Left ventricle myocardium superior (tissue), 1 donor: ENCODE measurements at regions not wholly inside any gene's neighbourhood (a gene's known extent, or its start where the extent isn't known, plus 50 kb on each side); places are given as distances from the start of the nearest gene placed in this dataset.

Experiments
- ATAC-seq: fragments of 200-7000 bp; cut with Tn5 transposase; one replicate; pipeline ENCODE4 v1.9.1; 2020; ENCODE audit warnings: mild to moderate bottlenecking, moderate library complexity
- DNase-seq: peaks from one replicate; pipeline ENCODE4 v3.0.0-alpha.2; 2020
- intact Hi-C: fragments of 100-400 bp; cut with micrococcal nuclease; formaldehyde crosslinking; loops from one replicate; pipeline ENCODE4 v1.11.0; 2022
- donor health status: DM: no; HTN: yes; CAD: no; lungs with severe emphysema.

DNA sequence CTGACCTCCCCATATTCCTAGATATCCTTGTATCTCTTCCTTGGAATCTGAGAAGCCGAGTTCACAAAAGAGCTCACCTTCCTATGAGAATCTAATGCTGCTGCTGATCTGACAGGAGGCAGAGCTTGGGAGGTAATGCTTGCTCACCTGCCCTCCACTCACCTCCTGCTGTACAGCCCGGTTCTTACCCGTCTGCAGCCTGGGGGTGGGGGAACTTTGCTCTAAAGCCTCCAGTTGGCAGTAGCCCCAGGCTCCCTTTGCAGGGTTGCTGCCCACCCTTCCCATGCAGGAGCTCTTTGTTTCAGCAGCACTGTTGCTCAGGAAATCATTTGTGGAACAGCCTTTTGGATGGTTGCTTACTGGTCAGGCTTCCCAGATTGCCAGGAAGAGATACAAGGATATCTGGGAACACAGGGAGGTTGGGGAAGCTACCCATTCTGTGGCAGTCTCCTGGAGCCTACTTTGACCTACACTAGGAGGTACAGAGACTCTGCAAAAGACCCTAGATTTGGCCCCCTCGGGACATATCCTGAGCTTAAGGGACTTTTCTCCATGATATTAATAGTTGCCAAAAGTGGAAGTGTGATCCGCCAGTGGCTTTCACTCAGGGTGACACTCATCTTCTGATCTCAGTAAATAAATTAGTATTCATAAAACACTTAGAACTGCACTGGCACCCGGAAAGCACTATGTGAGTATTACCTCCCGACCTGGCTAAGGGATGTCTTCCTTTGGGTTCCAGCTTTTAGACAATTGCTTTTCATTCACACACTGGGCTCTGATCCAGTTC lies 363.7 kb upstream of the PODXL start:
- ATAC-seq (no peak), DNase-seq (no peak)

DNA sequence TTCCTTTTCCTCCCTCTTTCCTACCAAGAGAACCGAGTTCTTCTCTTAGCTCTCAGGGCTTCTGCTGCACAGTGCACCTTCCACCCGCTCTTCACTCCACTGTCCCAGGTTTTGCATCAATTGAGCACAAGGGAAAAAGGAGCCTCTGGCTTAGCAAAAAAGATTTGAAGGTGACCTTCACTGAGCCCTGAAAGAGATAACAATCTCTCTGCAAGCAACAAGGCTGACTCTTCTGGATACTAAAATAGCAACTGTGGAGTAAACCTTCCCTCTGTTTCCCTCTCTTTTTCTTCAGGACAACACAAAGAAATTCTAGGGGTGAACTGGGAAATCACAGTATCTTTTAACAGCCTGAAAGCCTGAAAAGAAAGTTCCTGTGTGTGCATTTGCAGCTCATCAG lies 354.7 kb upstream of the PODXL start:
- intact Hi-C loops: no loop called here
- ATAC-seq (no peak), DNase-seq (no peak)

More for the DNA sequence above, 363.7 kb upstream of the PODXL start:
- intact Hi-C loops: no loop called here

DNA sequence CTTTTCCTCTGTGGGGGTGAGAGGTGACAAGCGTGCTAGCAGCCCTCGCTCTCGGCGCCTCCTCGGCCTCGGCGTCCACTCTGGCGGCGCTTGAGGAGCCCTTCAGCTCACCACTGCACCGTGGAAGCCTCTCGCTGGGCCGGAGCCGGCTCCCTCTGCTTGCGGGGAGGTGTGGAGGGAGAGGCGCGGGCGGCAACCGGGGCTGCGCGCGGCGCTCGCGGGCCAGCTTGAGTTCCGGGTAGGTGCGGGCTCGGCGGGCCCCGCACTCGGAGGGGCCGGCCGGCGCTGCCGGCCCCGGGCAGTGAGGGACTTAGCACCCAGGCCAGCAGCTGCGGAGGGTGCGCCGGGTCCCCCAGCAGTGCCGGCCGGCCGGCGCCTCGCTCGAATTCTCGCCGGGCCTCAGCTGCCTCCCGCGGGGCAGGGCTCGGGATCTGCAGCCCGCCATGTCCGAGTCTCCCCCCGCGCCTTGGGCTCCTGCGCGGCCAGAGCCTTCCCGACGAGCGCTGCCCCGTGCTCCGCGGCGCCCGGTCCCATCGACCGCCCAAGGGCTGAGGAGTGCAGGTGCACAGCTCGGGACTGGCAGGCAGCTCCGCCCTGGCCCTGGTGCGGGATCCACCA lies 352.8 kb upstream of the PODXL start:
- intact Hi-C loops: no loop called here
- DNase-seq (no peak), ATAC-seq (peak; percentile 28)

DNA sequence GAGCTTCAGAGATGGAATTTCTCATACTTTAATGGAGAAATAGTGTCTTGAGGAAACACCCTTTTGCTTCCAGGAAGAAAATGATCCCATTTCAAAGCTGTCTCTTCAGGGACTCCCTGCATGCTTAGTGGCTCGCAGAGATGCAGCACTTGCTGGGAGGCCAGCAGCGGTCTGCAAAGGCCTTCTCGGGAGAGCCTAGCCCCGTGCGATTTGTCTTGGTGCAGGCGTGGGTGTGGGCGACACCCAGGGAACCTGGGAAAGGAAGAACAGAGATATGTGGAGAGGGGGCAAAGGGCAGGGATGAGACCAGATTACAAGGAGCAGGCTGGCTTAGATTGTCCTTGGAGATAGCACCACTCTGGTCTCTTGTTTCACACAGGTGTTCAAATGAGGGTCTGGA lies 352.3 kb upstream of the PODXL start:
- intact Hi-C loops: no loop called here
- DNase-seq: no peak
- no peak for ATAC-seq

DNA sequence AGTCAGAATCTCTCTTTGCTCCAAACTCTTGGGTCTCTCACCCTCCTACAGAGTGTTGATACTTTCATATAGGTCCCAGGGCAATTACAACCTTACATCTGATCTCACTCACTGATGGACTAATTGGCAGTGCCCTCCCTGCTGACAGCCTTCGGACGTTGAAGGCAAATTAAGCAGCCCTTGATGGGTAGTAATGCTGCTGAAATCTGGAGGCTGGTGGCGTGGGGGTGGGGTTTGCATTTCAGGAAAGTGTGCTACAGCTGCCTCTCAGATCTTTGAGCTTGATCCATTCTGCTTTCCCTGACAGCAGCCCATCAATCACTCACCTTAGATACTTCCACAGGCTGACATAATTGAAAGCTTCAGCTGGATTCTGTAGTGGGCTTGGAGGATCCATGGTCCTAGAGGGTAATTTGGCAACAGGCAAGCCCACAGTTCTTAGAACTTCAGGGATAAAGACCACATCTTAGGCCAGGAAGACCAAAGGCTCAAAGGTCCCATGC lies 349.1 kb upstream of the PODXL start:
- DNase-seq (no peak), ATAC-seq (no peak)
- intact Hi-C loops: no loop called here

DNA sequence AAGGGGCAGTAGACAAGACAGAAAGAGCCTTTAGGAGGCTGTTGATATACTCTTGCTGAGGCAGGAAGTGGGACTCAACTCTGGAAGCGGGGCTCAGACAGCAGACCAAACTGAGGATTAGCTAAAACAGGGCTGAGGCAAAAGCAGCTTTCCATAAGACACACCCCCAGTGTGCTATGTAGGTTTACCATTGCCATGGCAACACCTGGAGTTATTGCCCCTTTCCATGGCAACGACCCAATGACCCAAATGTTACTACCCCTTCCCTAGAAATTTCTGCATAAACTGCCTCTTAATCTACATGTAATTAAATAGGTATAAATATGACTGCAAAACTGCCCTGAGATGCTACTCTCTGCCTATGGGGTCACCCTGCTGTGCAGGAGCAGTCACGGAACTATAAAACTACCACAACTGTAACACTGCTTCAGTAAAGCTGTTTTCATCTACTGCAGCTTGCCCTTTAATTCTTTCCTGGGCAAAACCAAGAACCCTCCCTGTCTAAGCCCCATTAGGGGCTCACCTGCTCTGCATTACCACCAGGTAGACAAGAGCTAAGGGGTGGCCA lies 348.4 kb upstream of the PODXL start:
- DNase-seq (no peak), ATAC-seq (no peak)
- intact Hi-C loops: no loop called here

DNA sequence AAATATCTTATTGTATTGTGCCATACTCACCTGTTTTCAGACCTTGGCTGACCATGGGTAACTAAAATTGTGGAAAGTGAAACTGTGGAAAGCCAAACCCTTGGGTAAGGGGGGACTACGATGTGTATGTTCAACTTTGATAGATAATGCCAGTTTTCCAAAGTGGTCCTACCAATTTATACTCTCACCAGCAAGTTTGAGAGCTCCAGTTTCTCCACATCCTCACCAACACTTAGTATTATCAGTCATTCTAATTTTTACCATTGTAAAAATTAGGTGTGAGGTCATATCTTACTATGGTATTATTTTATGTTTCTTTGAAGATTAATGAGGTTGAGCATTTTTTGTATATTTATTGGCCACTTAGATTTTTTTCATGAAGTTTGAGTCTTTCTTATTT lies 346.9 kb upstream of the PODXL start:
- ATAC-seq (no peak), DNase-seq (no peak)
- intact Hi-C loops: no loop called here

DNA sequence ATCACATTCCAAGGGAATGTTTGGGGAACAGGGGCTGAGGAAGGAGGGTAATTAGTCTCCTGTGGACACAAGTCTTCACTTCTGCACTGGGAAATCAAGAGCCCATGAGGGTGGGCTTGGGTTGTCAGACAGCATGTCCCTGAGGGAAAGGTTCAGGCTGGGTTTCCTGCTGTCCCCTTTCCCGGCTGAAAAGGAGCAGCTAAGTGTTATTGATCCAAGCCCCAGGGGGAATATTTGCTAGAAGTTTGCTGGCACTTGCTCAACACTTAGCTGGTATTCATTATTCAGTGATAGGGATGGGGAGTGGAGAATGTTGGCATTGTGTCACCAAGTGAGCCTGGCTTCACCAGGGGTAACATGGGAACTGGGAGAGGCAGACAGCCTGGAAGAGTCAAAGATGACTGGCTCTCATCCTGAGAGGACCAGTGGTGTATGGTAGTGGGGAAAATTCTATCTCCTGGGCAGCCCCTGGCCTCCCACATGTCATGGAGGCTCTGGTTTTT lies 344.4 kb upstream of the PODXL start:
- ATAC-seq: no peak
- intact Hi-C loops: no loop called here
- DNase-seq: no peak

DNA sequence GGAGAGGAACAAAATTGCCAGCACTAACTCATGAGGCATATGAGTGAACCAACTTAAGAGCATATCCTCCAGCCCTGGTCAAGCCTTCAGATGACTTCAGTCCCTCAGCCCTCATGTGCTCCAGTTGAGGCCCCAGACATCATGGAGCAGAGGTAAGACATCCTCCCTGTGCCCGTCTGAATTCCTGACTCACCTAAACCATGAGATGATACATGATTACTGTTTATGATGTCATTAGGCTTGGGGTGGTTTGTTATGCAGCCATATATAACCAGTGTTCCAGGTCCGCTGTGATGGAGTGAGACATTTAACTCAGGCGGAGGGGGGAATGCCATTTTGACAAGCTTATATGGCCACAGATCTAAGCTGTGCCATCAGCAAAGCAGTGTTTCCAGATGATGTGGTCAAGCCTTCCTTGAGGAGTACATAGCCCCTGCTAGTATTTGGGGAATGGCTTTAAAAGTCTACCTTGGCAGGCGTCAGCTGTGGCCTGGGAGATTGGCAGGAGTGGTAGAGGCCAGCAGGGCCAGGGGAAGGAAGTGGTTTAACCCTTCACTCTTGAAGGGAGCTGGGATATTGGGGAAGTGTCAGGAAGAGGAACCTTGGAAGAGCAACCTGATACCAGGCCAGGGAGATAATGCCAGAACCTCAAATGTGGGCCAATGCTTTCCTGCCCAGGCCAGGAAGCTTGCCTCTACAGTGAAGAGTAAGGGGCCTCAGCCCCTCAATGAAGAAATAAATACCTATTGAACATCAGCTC lies 343.0 kb upstream of the PODXL start:
- intact Hi-C loops: no loop called here
- no peak for DNase-seq
- no peak for ATAC-seq

DNA sequence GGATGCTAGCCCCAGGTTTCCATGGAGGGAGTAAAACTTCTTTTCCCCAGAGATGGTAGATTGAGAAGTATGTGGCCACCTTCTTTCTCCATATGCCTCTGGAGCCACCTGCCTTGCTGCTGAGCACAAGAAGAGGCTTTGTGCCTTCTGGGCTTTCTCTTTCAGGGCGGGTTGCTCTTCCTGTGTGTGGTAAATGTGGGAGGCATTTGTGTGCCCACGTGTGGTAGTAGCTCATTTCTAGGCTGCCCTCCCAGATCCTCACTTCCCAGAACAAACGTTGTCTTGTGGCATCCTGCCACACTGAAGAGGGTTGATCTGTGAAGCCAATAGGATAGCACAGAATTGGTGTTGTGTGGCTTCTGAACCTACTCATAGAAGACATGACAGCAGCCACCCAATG lies 342.0 kb upstream of the PODXL start:
- DNase-seq (no peak), ATAC-seq (no peak)
- intact Hi-C loops: no loop called here

DNA sequence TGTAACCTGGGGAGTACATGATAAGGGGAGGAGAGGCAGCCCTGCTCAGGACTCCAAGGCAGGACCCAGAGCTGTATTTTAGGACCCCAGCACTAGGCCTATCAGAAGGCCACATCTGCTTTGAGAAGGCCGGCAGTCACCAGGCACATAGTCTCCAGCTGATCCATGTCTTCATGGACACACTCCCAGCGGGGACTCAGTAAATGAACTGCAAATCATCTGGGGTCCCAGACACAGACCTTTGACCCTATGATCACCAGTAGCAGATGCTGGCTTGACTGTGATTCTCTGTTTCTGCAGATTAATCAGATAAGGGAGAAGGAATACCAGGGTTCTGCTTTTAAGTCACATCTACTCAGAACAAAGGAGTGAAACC lies 341.4 kb upstream of the PODXL start:
- DNase-seq (no peak), ATAC-seq (no peak)
- intact Hi-C loops: no loop called here

DNA sequence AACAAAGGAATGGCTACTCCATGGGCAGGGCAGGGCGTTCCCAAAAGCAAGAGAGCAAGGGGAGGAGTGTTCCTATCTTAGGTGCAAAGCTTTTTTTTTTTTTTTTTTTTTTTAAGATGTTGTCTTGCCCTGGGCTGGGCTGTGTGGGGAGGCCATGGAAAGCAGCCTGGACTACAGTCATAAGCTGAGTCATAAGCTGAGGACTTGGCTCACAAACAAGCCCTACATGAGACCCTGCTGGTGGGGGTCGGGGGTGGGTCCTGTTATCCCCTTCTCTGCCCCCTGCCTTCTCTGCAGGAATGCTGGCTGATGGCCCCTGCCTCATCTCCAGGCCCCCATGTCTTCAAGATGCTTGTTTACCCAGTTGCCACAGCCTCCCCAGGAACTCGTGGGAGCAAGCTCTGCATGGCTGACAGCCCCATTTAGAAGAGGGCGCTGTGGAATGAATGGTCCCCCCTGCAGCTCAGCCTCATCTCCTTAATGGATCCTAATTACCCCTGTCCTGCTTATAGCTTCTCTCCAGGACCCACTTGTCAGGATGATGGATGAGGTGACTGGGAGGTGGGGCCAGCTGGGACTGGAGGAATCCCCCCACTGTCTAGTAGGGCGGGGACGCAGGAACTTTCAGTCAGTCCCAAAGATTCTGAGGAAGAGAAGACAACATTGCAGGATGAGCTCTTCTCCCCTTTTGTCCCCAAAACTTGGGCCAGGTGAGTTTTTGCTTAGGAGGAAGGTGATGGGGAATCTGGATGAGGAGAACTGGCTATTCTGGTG lies 340.8 kb upstream of the PODXL start:
- intact Hi-C loops: no loop called here
- ATAC-seq (no peak), DNase-seq (no peak)

DNA sequence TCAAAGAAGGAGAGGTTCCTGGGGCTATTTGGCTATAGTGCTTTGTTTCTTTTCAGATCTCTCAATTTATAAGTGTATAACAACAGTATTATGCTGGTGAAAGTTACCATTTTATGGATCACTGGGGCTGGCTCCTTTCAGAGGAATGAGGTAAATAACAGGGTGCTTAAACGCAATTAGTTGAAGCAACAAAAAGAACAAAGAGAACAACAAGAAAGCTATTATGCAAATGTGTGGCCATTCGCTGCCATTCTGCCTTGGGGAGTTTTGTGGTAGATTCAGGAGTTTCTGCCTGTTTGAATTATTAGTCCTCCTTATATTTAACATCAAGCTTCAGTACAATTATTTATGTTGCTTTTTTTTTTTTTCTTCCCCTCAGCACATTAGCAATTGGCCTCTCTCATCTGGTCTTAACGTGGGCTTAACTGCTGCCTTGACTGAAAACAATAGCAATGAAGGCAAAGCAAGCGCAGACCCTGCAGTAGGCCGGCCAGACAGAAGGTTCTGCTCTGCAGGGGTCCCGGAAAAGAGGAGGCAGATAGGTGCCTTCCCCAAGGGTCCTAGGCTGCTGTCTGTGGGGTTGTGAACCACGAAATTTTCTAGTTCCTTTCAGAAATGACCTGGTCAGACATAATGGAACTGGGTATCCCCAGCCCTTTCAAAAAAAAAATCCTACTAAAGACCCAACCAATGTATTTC lies 339.9 kb upstream of the PODXL start:
- intact Hi-C loops: no loop called here
- ATAC-seq: no peak
- no peak for DNase-seq

DNA sequence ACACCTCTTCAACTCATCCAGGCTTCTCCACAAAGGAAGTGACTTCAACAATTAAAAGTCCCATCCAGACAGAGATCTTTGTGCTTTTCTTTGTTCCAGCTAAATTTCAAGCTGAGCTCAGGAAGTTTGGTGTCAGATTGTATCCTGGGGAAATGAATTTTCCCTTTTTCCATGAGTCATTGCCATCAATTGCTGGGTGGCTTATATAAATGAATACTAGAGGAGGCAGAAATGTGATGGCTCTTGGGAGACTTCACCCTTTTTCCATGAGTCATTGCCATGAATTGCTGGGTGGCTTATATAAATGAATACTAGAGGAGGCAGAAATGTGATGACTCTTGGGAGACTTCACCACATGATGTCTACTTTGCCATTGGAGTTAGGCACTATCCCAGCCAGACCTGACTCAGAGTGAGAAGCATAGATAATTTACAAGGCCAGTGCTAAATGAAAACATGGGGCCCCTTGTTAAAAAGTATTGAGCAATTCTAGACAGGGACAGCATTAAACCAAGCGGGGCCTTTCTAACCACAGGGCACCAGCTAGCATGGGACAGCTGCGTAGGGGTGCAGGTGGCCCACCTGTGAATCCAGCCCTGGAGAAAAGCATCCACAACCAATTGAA lies 339.2 kb upstream of the PODXL start:
- ATAC-seq (no peak), DNase-seq (no peak)
- intact Hi-C loops: no loop called here

DNA sequence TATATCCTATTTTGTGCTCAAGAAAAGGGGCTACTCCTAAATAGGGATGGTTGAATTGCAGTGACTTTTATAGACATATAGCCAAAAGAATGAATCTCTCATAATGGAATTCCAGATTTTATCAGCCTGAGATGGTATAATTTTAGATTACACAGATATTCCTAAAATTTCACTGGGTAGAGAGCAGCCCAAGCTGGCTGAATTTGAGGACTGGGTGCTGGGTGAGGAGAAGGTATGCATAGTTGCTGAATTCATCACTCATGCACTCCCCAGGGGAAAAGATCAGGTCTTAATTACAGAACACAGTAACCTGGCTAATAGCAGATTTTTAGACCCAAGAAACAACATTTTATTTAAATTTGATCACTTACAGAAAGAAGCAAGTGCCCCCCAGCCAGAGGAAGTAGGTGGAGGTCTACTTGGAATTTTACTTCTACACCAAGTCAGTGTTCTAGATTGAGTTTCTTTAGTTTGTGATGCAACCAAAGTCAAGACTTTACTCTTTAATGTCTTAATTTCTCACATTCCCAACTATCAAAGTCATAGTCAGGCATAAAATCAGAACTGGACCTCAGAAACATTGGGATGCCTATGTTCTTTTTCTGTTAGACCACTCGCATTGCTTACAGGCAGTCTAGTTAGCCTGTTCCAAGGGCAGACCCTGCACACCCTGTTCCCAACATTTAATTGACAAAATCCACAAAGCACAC lies 337.4 kb upstream of the PODXL start:
- intact Hi-C loops: no loop called here
- ATAC-seq (no peak), DNase-seq (no peak)

DNA sequence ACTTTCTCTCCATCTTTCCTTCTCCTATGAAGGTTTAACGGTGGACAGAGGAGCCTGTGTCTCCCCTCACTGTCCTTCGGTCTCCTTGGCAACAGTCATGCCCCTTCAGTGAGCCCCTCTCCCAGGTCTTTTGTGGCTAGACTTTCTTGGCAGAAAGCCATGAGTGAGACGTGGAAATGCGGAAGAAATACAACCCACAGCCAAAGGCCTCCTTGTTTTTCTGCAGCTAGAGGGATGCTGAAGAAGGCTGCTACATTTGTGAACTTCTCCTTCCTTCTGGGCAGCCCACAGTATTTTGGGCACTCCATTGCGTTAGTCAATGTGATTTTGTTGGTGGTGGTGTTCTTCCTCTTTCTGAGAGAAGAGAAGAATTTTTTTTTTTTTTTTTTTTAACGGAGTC lies 333.7 kb upstream of the PODXL start:
- ATAC-seq (no peak), DNase-seq (no peak)
- intact Hi-C loops: no loop called here

DNA sequence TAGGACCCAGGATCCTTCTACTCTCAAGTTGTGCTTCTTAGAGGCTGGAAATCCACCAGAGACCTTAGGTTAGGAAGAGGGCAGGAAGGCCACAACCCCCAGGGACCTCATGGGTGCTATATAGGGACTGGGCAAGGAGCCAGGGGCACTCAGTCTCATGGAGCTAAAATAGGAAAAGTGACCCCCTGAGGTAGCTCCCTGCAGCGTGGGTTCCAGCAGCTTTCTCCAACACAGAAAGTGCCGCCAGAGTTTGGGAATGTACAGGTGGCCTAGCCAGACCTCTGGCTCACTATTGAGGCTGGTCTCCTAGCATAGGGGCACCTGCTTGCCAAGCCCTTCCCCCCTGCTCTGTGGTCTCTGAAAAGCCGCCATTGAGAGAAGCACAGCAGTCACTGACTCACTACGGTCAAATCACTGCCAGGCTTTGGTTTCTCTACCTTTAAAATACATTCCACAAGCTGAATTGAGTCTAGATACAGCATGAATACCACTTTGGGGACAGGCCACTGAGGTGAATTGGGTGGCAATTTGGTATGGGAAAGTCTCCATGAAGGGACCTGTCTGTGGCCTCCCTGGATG lies 333.2 kb upstream of the PODXL start:
- intact Hi-C loops: no loop called here
- DNase-seq (peak; percentile 35), ATAC-seq (peak; percentile 56)
